DMS 273 treated with DMSO at 0.1 percent for 48 hours (cell line): ENCODE measurements at regions not wholly inside any gene's neighbourhood (a gene's known extent, or its start where the extent isn't known, plus 50 kb on each side); places are given as distances from the start of the nearest gene placed in this dataset.

Experiments used
- DNase-seq: peaks from one replicate; lab custom pipeline; 2025; lab: John Stamatoyannopoulos, UW

GRCh38 chr3:34973586-34973985 lies 665.7 kb upstream of the ARPP21 start:
- DNase-seq: no peak

DNA sequence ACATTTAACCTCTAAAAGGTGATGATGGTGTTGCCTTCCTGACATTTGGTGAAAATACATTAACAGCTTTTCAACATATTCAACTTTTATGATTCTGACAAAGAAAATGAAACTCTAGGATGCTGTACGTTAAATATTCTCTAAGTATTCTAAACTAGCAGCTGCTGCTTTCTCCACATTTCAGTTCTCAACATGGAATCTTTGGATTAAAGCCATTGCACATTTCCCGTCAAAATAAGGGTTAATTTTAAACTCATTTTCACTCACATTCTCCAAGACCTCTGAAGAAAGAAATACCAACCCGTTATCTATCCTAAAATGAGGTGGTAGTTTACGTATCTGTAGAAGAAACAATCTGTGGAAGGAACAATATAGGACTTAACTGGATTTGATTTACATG lies 655.7 kb upstream of the ARPP21 start:
- no peak for DNase-seq

GRCh38 chr3:34988296-34988695 lies 651.0 kb upstream of the ARPP21 start:
- DNase-seq: no peak

GRCh38 chr3:34995796-34996430 lies 643.4 kb upstream of the ARPP21 start:
- no peak for DNase-seq

DNA sequence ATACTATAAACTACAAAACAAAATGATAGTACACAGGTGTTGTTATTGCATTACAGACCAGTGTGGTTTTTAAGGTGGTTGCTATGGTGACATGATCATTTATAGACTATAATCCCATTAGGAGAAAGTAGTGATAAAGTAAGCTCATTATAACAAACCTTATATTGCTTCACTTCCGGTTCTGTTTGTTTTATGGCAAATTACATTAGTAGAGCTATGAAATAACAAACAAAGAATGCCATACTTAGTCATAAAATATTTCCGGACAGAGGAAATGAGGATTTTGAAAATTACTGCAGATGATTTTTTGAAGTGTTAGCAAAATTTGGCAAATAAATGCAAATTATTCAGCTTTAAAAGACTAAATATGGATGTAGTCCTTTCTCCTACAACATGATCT lies 640.4 kb upstream of the ARPP21 start:
- DNase-seq: no peak

DNA sequence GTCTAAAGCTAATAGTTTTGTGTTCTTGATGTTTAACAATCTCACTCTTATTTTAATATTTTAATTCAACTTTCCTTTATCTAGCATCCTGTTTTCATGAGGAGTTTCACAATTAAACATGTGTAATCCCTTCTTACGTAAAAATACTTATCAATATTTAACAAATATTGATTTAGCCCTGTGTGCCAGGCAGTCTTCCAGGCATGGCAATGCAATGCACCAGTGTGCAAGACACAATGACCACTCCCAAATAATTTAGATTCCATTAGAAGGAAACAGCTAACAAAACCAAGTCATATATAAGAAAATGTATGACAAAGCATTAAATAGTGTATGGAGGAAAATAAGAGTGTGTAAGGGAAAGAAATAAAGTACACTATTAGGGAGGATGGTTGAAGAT lies 627.1 kb upstream of the ARPP21 start:
- DNase-seq: no peak

GRCh38 chr3:35028157-35028556 lies 611.2 kb upstream of the ARPP21 start:
- DNase-seq: no peak

DNA sequence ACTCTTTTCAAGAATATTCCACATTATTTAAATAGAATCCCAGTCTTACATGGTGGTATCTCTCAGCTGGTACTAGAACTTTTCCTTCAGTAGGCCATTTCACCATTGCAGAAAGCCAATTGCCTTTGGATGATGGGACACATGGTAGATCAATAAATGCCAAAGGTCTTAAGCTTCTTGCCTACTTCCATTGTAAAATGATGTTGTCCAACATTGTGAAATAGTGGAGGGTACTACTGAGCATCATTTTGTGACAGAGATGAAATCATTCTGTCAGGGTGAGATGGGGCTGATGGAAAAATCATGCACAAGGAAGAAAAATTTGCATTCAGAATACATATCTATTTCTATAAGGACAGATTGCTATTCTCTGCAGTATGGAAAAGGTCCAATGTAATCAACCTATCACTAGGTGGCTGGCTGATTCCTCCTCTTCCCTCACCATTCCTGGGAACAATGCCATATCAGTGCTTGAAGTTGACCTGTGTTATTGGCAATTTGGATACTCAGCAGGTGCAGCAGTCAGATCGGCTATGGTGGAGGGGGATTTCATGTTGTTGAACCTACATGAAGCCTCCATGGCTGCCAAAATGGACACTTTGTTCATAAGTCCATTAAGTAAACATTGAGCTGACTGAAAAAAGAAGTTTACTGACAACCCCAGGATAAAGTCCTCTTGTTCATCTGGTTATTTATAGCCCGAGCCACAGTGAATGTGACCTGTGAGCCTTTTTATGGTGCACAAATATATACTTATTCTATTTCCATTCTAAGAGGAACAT lies 596.9 kb upstream of the ARPP21 start:
- no peak for DNase-seq

GRCh38 chr3:35043040-35043439 lies 596.3 kb upstream of the ARPP21 start:
- DNase-seq: no peak

GRCh38 chr3:35044190-35044589 lies 595.1 kb upstream of the ARPP21 start:
- DNase-seq: no peak

GRCh38 chr3:35045118-35045517 lies 594.2 kb upstream of the ARPP21 start:
- no peak for DNase-seq

DNA sequence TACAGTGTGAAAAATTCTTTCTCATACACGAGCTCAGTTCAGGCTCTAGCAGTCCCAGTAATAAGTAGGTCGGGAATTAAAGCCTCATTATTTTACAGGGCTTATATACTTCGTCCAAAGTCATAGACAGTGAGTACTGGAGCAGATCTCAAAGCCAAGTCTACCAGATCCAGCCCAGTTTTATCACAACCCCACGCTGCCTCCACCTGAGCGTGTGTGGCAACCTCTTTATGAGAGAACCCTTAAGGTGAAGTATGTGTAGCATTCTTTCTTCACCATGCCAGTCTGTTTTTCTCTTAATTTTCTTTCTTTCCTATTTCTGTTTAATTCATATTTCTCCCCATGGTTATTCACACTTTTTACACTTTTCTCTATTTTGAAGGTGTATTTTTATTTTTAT lies 574.6 kb upstream of the ARPP21 start:
- DNase-seq: no peak

- no peak for DNase-seq
Observed at GRCh38 chr3:35065891-35066290, 573.4 kb upstream of the ARPP21 start.

DNA sequence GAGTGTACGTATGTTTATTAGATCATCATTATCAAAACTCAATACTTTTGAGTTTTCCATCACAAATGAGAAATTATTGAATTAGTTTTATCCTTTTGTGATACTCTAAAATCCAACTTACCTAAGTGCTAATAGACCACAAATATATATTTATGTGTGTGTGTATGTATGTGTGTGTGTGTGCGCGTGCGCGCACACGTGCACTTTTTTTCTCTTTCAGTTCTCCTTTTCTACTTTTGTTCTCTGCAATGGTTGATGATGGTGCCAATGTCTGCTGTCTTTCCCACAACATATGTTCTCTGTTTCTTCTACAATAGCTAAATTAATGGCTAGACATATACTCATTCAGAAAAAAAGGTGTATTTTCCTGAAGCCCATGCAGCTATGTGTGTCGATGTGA lies 571.6 kb upstream of the ARPP21 start:
- DNase-seq: no peak

GRCh38 chr3:35070088-35070487 lies 569.2 kb upstream of the ARPP21 start:
- no peak for DNase-seq

DNA sequence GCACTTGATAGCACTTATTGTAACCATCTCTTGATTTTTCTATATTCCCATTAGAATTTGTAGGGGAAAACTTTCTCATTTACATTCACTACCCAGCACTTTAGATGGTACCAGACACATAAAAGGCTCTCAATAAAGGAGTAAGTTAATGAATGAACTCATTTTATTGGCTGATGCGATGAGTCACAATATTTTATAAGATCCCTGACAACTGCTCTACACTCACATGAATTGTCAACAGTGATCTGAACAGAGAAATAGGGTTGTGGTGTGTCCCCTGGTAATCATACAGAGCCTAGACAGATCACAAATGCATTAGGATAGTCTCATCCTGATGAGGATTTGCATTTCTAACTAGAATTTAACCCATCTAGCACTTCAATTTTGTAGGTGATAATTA lies 567.6 kb upstream of the ARPP21 start:
- no peak for DNase-seq

- no peak for DNase-seq
Observed at GRCh38 chr3:35078780-35079179, 560.5 kb upstream of the ARPP21 start.

- no peak for DNase-seq
Observed at GRCh38 chr3:35079403-35079802, 559.9 kb upstream of the ARPP21 start.

- DNase-seq: no peak
Observed at GRCh38 chr3:35081899-35082298, 557.4 kb upstream of the ARPP21 start.

DNA sequence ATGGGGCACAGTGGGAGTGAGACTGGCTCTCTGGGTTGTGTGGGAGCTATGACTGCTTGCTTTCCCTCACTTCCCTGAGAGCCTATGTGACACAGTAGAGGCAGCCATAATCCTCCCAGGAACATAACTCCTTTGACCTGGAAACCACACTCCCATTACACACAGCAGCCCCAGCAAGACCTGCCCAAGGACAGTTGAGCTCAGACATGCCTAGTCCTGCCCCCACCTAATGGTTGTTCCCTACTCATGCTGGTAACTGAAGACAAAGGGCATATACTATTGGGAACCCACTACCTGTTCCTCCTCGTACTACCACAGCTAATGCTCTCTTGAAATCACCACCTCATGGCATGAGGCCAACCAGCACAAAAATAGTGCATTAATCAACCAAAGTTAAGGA lies 550.4 kb upstream of the ARPP21 start:
- DNase-seq: no peak

- no peak for DNase-seq
Observed at GRCh38 chr3:35114686-35115085, 524.6 kb upstream of the ARPP21 start.

- DNase-seq: no peak
Observed at GRCh38 chr3:35120026-35120425, 519.3 kb upstream of the ARPP21 start.

DNA sequence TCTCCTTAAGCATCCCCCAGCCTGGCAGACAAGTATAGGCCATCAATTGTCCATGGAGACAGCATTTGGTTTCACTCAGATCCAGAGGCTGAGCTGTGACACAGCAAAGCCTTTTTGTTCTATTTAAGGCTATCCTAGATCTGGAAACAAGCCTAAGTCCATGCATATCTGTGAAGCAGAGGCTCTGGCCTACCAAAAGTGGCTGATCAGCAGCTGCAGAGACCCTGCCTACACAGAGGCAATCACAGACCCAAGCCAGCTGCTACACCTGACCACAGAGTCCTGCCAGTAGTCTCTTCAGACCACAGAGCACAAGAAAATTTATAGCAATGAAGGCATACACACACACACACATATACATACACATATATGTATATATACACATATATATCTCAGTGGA lies 501.7 kb upstream of the ARPP21 start:
- DNase-seq: no peak

DNA sequence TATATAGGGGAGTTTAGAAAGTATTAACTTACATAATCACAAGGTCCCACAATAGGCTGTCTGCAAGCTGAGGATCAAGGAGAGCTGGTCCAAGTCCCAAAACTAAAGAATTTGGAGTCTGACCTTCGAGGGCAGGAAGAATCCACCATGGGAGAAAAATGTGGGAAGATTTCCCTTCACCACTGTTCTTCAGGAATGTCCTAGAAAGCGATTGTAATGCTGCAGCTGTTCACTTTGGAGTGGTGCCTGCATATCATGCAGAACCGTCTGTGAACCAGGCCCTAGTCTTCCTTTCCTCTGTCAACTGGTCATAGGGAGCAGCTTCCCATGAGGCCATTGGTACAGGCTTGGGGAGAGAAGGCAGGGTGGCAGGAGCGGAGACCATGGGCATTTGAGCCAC lies 497.9 kb upstream of the ARPP21 start:
- DNase-seq: no peak
